NCI-H446 (cell line): ENCODE measurements at regions not wholly inside any gene's neighbourhood (a gene's known extent, or its start where the extent isn't known, plus 50 kb on each side); places are given as distances from the start of the nearest gene placed in this dataset.
A peak's percentile ranks its signal among the peaks of the same experiment; 100 is the strongest.

Experiments
- DNase-seq, 2 experiments: peaks; one replicate each; lab custom pipeline; 2025; lab: John Stamatoyannopoulos, UW

DNA sequence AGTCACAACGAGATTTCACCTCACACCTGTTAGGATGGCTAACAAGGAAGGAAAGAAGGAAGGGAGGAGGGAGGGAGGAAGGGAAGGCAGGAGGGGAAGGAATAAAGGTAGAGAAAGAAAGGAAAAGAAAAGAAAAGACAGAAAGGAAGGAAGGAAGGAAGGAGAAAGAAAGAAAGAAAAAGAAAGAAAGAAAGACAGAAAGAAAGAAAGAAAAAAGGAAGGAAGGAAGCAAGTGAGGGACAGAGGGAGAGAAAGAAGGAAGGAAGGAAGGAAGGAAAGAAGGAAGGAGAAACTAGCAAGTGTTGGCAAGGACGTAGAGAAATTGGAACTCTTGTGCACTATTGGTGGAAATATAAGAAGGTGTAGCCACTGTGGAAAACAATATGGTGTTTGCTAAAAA lies 52.2 kb downstream of the CCDC185 start:
- no peak for DNase-seq

DNA sequence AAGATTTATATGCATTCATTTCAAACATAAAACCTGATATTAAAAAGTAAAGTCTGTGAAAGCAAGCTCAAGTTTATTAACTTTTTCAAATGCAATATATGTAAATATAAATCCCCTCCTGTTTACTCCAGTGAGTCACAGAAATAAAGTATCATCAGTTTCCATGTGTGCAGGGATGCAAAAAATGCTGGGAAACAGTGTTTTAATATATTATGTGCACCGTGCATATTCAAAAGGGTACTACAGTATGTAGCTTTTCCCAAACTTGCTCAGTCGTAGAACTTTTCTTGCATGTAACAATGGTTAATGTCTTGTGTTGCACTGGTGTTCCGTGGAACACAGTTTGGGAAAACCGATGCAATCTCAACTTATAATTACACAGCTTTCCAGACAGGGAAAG lies 60.7 kb downstream of the CCDC185 start:
- DNase-seq = no peak

- no peak for DNase-seq
Observed at GRCh38 chr1:223454959-223455358, 61.7 kb downstream of the CCDC185 start.

GRCh38 chr1:223455470-223455869 lies 62.3 kb downstream of the CCDC185 start:
- DNase-seq = no peak

GRCh38 chr1:223456747-223457146 lies 63.5 kb downstream of the CCDC185 start:
- DNase-seq = no peak

GRCh38 chr1:223460566-223461189 lies 67.5 kb downstream of the CCDC185 start:
- DNase-seq = no peak

DNA sequence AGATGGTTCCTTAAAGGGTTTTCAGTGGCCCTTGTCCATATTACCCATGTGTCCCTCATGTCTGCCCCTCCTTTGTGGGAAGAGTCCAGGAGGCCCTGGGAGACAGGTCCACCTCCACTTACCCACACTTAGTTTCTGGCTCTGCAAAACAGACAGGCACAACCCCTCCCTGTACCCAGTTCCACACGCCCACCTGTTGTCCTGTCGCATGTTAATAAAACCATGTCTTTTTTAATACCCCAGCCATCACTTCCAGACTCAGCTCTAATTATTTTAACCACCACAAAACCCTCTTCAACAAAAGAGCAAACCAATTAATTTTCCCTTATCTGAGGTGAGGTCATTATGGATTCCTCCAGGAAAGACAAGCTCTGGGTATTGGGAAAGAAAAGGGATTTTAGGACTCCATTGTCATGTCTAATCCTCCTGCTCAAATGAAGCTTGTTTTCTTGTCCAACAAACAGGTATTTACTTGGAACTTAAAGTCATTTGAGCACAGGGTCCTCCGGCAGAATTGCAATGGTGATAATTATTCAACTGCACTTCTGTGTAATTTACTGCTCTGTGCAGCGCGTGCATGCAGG lies 68.9 kb downstream of the CCDC185 start:
- DNase-seq = no peak

GRCh38 chr1:223462866-223463404 lies 69.7 kb downstream of the CCDC185 start:
- DNase-seq = no peak

DNA sequence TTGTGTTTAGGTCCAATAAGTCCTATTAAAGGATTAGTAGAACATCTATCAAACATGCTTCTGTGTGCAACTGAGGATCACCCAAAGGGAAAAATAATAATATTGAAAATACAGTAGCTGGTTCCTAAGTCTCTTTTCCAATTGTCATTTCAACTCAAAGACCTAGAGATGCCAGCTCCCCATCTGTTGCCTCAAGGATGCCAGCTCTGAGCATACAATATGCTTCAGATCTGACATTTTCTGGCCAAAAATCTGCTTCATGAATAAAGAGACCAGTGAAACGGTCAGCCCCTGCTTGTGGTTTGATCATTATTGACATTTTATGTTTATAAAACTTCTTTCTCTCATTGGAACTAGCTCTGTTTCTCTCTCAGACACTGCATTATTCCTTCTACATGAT lies 72.9 kb downstream of the CCDC185 start:
- DNase-seq = peak; percentile 44 to 86

DNA sequence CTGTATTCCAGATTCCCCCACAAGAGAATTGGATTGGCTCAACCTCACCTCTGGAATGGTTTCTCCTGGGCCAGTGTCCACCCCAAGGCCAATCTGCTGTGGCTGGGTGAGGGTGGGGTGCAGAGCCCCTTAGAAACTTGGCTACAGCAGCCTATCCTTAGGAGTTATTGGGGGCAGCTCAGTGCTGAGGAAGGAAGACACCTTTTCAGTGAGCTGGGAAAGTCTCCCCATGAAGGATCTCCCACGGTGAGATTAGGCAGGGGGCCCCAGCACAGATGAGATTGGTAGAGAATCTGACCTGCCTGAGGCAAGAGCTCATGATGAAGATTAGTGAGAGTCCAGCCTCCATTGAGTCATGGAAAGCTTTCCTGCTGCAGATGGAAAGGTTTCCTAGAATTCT lies 78.4 kb downstream of the CCDC185 start:
- DNase-seq = no peak

DNA sequence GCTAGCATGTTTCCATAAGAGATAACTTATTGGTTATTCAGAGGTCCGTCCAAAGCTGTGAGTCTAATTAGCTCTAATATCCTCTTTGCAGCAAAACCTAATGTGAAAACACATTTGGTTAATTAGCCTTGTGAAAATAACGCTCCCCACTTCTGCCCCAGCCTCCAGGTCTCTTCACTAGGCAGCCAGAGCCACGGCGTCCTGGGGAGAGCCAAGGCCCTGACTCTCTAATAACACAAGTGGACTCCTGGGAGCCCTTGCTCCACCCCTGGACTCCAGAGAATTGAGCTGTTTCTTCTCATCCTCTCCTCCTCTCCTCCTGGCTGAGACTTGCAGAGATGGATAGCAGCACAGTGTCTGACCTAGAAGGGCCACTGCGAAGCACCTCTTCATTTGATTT lies 78.8 kb downstream of the CCDC185 start:
- no peak for DNase-seq

GRCh38 chr1:223473601-223474344 lies 80.6 kb downstream of the CCDC185 start:
- no peak for DNase-seq

DNA sequence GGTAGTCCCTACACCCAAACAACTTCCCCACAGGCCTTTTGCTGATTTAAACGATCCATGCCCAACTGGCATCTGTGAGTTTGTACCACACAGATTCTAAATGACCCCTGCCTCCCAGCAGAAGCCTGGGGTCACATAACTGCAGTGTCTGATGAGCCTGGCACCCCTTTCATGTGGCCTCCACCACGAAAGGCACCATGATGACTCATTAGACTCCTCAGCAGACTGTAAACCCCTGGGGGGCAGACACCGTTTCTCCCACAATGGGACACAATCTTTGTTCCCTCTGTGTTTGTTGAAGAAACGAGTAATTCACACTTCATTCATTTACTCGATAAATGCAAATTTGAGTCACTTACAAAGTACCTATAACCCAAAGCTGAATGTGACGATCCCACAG lies 81.6 kb downstream of the CCDC185 start:
- DNase-seq = no peak

GRCh38 chr1:223477456-223477855 lies 84.2 kb downstream of the CCDC185 start:
- no peak for DNase-seq

DNA sequence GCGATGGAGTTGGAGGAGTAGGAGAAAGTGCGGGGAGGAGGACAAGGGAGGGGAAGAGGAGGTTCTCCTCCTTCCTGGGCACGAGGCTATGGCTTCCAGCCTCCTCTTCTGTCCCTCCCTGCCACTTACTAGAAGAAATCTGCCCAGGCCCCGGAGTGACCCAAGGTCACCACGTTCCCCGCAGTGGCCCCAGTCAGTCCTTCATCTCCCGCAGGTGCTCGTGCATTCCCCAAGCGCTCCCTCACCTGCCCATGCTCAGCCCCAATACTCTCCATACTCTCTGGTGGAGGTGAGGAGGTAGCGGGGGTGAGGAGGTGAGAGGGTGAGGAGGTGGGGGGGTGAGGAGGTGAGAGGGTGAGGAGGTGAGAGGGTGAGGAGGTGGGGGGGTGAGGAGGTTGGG lies 85.4 kb downstream of the CCDC185 start:
- no peak for DNase-seq

GRCh38 chr1:223479261-223479660 lies 86.0 kb downstream of the CCDC185 start:
- no peak for DNase-seq

DNA sequence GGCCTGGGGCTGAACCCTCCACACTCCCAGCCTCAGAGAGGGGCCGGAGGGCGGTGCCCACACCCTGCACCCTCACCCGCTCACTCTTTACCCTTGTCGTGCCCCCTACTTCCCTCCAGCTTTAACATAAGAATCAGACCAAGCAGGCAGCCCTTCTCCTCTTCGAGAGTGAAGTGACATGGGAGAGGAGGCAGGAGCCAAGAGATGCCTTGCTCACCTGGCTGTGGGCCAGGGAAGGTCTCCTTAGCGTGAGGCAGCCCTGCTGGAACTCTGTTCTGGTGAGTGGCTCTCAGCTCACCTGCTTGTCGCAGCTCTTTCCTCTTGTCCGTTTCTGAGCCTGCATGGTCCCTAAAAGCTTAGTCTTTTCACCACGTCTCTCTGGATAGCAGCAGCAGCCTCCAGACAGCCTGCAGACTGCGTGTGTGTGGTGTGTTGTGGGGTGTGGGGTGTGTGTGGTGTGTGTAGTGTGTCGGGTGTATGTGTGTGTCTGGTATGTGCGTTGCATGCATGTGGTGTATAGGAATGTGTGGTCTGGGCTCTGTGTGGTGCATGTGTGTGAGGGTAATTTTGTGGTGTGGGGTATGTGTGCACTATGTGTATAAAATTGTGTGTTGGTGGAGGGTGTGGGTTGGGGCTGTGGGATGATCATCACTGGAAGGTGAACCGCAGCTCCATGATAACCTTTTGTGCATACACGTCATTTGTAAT lies 86.7 kb downstream of the CCDC185 start:
- peak in 1 of 2 experiments; percentile 53 for DNase-seq

DNA sequence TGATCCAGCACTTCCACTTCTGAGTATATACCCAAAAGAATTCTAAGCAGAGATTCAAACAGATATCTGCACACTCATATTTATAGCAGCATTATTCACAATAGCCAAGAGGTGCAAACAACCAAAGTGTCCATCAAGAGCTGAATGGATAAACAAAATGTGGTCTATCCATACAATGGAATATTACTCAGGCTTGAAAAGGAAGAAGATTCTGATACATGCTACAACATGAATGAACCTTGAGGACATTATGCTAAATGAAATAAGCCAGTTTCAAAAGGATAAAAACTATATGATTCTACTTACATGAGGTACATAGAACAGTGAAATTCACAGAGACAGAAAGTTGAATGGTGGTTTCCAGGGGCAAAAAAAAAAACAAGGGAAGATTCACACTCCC lies 88.9 kb downstream of the CCDC185 start:
- DNase-seq = no peak

DNA sequence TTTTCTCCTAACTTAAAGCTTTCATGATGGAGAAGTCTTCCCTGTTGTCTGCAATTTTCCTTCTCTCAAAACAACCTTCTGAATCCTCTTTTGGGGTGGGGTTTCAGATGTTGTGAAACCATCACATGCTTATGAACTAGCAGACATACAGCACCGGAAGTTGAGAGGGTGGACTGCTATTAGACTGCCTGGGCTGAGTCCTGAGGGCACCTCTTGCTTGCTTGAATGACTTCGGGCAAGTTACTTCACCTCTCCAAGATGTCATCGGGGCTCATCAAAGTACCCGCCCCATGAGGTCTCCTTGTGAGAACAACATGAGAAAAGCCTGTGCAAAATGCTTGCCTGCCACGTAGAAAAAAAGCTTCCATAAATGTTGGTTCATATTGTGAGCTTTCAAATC lies 89.6 kb downstream of the CCDC185 start:
- DNase-seq = no peak

- DNase-seq = no peak
Observed at GRCh38 chr1:223483511-223483910, 90.3 kb downstream of the CCDC185 start.

- no peak for DNase-seq
Observed at GRCh38 chr1:223486366-223486765, 93.2 kb downstream of the CCDC185 start.
